ENCODE measurements at regions not wholly inside any gene's neighbourhood (a gene's known extent, or its start where the extent isn't known, plus 50 kb on each side); places are given as distances from the start of the nearest gene placed in this dataset.
"Not testable (repeated sequence)": the region's sequence is repeated elsewhere in the genome, so short reads cannot be mapped to it uniquely, and the experiment has no call there.

DNA sequence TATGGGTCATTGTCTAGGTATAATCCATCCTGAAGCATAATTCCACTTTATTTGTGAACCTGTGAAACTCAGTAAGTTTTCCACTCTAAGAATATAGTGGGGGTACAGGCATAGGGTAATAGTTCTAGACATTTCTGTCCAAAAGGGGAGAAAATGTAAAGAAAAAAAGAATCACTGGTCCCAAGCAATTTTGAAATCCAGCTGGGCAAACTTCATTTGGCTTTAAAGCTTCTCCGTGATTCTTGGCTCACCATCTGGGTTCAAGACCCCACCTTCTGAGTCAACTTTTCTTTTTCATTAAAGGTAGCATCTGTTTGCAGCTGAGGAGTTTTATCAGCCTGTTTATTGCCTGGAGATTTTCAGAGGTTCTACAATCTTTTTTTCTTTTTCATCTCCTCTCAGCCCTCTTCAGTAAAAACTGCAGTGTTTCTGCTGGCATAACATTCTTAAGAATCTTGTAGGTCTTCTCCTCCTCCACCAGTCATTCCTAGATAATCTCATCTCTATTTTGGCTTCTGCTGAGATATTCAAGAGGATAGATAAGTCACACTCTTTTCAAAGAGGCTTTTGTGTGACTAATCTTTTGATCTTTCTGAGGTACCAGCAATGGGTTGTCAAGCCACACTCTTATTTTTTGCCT is 126.1 kb upstream of the PITX1 start:
- DNase-seq (ENCODE audit: extremely low read depth in 1 of 2, low read depth in 1 of 2): no peak

- no peak for DNase-seq (ENCODE audit: extremely low read depth in 1 of 2, low read depth in 1 of 2)
Observed at GRCh38 chr5:135159626-135160025, 125.6 kb upstream of the PITX1 start.

- DNase-seq (ENCODE audit: extremely low read depth in 1 of 2, low read depth in 1 of 2): no peak
Observed at GRCh38 chr5:135158982-135159381, 125.0 kb upstream of the PITX1 start.

DNA sequence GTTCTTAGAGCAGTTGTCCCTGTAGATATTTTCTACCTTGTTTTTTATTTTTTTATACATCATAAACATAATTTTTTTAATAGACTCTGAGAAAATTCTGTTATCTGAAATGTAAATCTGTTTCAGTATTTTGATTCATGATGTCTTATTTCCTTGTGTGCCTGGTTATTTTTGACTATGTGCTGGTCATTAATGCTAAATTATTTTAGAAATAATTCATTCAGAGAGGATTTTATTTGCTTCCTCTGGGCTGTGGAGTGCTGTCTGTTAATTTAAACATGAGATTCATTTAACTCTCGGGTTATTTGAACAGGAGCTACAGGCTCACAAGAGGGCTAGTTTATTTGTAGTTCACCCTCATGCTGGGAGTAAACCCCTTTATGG is 124.3 kb upstream of the PITX1 start:
- no peak for DNase-seq (ENCODE audit: extremely low read depth in 1 of 2, low read depth in 1 of 2)

GRCh38 chr5:135157421-135158313 is 123.6 kb upstream of the PITX1 start:
- DNase-seq (ENCODE audit: extremely low read depth in 1 of 2, low read depth in 1 of 2): no peak

- DNase-seq (ENCODE audit: extremely low read depth in 1 of 2, low read depth in 1 of 2): no peak
Observed at GRCh38 chr5:135156715-135157404, 122.8 kb upstream of the PITX1 start.

- no peak for DNase-seq (ENCODE audit: extremely low read depth in 1 of 2, low read depth in 1 of 2)
Observed at GRCh38 chr5:135156337-135156714, 122.3 kb upstream of the PITX1 start.

- DNase-seq (ENCODE audit: extremely low read depth in 1 of 2, low read depth in 1 of 2): no peak
Observed at GRCh38 chr5:135155616-135156214, 121.7 kb upstream of the PITX1 start.

GRCh38 chr5:135154961-135155360 is 120.9 kb upstream of the PITX1 start:
- no peak for DNase-seq (ENCODE audit: extremely low read depth in 1 of 2, low read depth in 1 of 2)

DNA sequence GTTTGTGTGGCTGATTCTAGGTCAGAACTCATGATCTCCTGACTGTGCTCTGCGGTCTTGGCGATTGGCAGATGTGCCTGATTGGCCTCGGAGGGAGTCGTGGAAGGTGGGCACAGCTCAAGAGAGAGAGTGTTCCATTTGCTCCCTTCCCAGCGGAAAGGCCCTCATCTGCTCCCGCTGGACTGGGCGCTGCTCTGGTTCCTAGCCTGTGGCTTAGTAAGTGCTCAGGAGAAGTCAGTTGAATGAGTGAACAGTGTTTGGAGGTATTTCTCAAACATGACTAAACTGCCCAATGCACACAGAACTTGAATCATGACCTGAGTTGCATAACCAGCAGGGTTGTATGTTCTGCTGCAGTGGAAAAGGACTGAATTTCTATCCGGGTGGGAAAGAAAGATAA is 120.2 kb upstream of the PITX1 start:
- DNase-seq (ENCODE audit: extremely low read depth in 1 of 2, low read depth in 1 of 2): no peak

DNA sequence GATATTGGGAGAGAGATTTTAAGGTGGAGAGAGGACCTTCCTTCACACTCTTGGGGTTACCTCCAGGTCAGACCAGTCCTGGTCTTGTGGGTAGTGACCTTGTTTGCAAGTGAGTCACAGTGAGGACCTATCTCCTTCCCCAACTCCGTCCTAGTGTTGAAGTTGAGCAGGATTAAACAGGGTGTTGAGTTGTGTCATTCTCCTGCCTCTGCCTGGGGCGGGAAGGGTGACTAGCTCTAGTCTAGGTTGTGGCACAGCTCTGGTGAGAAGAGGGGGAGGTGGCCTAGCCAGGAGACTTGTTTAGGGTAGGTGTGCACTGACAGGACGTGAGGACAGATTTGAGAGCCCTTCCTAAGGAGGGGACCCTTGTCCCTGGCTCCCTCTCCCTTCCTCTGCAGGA is 119.6 kb upstream of the PITX1 start:
- DNase-seq (ENCODE audit: extremely low read depth in 1 of 2, low read depth in 1 of 2): no peak

DNA sequence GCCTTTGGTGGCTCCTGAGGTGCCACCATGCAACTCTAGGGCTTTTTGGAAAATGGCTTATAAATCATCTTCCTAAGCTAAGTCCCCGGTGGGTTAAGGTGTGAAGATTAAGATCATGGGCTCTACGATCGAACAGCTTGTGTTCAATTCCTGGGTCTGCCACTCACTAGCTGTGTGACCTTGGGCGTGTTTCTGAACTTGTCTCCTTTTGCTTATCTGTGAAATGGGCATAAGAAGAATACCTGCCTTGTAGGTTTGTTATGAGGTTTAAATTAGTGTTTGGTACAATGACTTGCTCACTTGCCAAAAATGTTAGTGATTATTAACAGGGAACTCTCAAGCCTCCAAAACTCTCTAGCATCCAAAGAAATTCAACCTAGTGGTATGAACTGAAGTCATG is 119.2 kb upstream of the PITX1 start:
- DNase-seq (ENCODE audit: extremely low read depth in 1 of 2, low read depth in 1 of 2): no peak

- DNase-seq (ENCODE audit: extremely low read depth in 1 of 2, low read depth in 1 of 2): not testable (repeated sequence)
Observed at GRCh38 chr5:135151660-135152059, 117.6 kb upstream of the PITX1 start.

DNA sequence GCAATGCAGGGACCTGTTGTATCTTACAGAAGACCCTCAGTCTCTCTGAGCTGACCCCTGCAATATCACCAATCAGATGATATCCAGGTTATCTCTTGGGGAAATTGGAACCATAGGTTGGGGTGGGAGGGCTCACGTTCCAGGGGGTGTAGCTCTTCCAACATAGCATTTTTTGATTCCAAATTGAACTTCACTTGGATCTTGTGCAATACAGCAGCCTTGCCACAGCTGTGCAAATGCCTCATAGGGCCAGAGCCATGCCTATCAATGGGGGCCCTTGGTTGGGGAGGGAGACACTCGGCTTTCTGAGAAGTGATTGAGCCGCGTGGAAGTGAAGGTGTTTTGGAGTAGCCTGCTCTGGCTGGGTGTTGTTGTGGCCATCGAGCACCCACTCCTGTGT is 117.2 kb upstream of the PITX1 start:
- no peak for DNase-seq (ENCODE audit: extremely low read depth in 1 of 2, low read depth in 1 of 2)

GRCh38 chr5:135150767-135151166 is 116.7 kb upstream of the PITX1 start:
- DNase-seq (ENCODE audit: extremely low read depth in 1 of 2, low read depth in 1 of 2): no peak

DNA sequence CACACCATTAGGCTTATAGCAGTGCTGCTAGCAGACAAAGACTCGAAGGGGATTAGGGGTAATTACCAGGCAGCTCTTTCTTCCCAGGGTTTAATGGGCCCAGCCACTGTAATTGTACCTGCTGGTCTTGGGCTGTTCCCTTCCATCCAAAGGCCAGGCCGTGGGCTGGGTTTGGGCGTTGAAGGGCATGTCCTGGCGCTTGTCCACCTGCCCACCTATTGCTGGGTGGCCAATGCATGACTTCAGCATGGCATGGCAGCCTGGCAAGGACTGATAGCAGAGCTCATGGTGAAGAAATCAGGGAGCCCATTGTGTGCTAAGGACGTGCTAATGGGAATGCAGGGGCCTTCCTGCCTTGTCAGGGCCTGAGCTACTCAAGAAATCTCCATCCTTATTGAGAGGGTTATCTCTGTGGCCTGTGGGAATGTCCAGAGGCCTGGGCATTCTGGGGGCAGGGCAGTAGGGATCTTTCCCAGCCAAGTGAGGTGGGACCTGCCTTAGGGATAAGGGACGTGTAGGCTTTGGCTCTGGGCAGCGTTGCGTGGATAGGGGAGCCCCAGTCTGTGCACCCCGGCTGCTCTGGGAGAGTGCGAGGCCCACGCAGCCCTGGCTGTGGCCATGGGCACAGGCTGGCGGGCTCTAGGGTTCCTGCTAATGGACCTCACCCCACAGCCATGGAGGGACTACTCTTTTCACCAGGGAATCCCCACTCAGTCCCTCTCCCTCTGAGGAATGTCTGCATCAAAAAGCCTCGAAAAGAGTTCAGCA is 116.1 kb upstream of the PITX1 start:
- DNase-seq (ENCODE audit: extremely low read depth in 1 of 2, low read depth in 1 of 2): no peak

DNA sequence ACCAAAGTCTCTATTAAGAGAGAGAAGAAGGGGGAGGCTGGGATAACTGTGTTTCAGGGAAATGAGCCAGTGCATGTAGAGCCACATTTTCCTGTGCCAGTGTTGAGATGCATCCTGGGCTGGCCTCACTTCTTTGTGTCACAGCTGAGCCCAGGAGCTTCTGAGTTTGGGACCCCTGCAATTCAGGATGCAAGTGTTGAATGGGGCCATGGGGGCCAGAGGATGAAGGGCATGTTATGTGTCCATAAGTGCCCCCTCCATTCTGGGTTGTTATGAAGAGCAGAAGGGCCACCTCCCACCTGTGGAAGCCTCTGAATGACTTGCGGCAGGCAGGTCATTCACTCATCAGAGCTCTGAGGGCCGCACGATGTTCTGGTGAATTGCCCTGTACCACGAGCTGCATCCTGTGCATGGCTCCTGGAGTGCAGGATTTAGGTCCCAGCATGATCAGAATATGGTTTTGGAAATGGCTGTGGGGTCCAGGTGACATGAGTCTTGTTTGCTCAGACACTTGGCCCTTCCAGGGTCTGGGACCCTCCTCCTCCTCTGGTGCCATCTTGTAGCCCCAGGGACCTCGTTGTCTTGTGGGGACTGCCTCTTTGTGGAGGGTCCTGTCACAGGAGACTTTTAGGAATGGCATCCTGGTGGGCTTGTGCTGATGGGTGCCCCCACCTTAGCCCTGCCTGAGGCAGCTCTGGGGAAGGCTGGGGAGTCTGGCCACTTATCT is 115.4 kb upstream of the PITX1 start:
- no peak for DNase-seq (ENCODE audit: extremely low read depth in 1 of 2, low read depth in 1 of 2)

DNA sequence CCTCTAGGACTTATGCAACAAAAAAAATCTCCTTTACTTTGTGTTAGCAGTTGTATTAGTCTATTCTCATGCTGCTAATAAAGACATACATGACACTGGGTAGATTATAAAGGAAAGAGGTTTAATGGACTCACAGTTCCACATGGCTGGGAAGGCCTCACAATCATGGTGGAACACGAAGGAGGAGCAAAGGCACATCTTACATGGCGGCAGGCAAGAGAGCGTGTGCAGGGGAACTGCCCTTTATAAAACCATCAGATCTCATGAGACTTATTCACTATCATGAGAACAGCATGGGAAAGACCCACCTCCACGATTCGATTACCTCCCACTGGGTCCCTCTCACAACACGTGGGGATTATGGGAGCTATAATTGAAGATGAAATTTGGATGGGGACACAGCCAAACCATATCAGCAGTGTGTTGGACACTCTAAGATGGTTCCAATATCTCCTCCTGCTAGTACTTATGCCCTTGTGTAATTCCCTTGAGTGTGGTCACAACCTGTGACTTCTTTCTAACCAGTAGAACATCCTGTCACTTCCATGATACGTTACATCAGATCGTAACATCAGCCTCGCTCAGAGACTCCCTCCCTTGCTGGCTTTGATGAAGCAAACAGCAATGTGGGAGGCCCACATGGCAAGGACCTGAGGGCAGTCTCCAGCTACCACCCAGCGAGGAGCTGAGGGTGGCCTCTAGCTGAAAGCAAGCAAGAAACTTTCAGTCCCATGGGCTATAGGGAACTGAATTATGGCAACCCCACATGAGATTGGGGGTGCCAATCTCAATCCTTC is 113.5 kb upstream of the PITX1 start:
- DNase-seq (ENCODE audit: extremely low read depth in 1 of 2, low read depth in 1 of 2): no peak

- DNase-seq (ENCODE audit: extremely low read depth in 1 of 2, low read depth in 1 of 2): no peak
Observed at GRCh38 chr5:135145985-135146384, 112.0 kb upstream of the PITX1 start.
